ACC112 (cell line): ENCODE measurements at regions not wholly inside any gene's neighbourhood (a gene's known extent, or its start where the extent isn't known, plus 50 kb on each side); places are given as distances from the start of the nearest gene placed in this dataset.

Experiments used
- H2AFZ ChIP-seq: fragments of 200-600 bp; sonication (generic); one replicate; pipeline ENCODE4 v1.6.0; 2017; ENCODE audit warnings: antibody characterized with exemption, low read length; ENCODE audit not compliant: unreplicated experiment
- H3K27ac ChIP-seq: fragments of 200-600 bp; sonication (generic); 2 replicates; pipeline ENCODE4 v1.5.1; 2014; ENCODE audit warnings: low read depth, mild to moderate bottlenecking, antibody characterized with exemption, low read length, moderate library complexity
- H3K27me3 ChIP-seq: fragments of 200-600 bp; sonication (generic); 2 replicates; pipeline ENCODE4 v1.6.1; 2014; ENCODE audit warnings: mild to moderate bottlenecking, antibody characterized with exemption, low read length, moderate library complexity, mixed read lengths; ENCODE audit not compliant: insufficient read depth
- H3K36me3 ChIP-seq: fragments of 200-600 bp; sonication (generic); 2 replicates; pipeline ENCODE4 v1.6.1; 2016; ENCODE audit warnings: mild to moderate bottlenecking, antibody characterized with exemption, low read length, moderate library complexity, mixed read lengths; ENCODE audit not compliant: insufficient read depth
- H3K4me1 ChIP-seq: fragments of 200-600 bp; sonication (generic); one replicate; pipeline ENCODE4 v1.6.1; 2016; ENCODE audit warnings: low read length, mixed read lengths; ENCODE audit not compliant: insufficient read depth, unreplicated experiment, control insufficient read depth
- H3K4me3 ChIP-seq: fragments of 200-600 bp; sonication (generic); 2 replicates; pipeline ENCODE4 v1.5.1; 2014; ENCODE audit warnings: mild to moderate bottlenecking, low read depth, low read length
- H3K79me2 ChIP-seq: fragments of 200-600 bp; sonication (generic); one replicate; pipeline ENCODE4 v1.6.0; 2016; ENCODE audit warnings: low read length; ENCODE audit not compliant: control insufficient read depth, unreplicated experiment, insufficient read depth

- no peak overlapping the region for H2AFZ ChIP-seq
- H3K4me3 ChIP-seq: no peak overlapping the region
- no peaks in the 10 kb centered on the region for H3K36me3 ChIP-seq
- H3K79me2 ChIP-seq: no peaks in the 10 kb centered on the region
- H3K27ac ChIP-seq: no peak overlapping the region
- H3K27me3 ChIP-seq: no peaks in the 10 kb centered on the region
- no peaks in the 10 kb centered on the region for H3K4me1 ChIP-seq
Observed at GRCh38 chr11:98940913-98941312, 79.8 kb upstream of the CNTN5 start.

GRCh38 chr11:98944461-98944860, 76.3 kb upstream of the CNTN5 start:
- Histone ChIP-seq H3K36me3 (no peaks in the 10 kb centered on the region), H3K27ac (no peak overlapping the region), H2AFZ (no peak overlapping the region), H3K27me3 (peaks cover 11% of the 10 kb centered on the region; the same call in 1 of the 2 replicates), H3K79me2 (no peaks in the 10 kb centered on the region), H3K4me1 (no peaks in the 10 kb centered on the region), H3K4me3 (no peak overlapping the region)

GRCh38 chr11:98952107-98952506, 68.6 kb upstream of the CNTN5 start:
- no peak overlapping the region for H3K4me3 ChIP-seq

GRCh38 chr11:98955551-98955950, 65.2 kb upstream of the CNTN5 start:
- Histone ChIP-seq H3K4me1 (no peaks in the 10 kb centered on the region), H3K4me3 (no peak overlapping the region), H3K79me2 (no peaks in the 10 kb centered on the region), H3K36me3 (no peaks in the 10 kb centered on the region), H3K27me3 (0 out of 2 replicates have a peak, but pooled peaks cover 3% of the 10 kb centered on the region), H3K27ac (no peak overlapping the region), H2AFZ (no peak overlapping the region)

More at GRCh38 chr11:98952107-98952506, 68.6 kb upstream of the CNTN5 start:
- Histone ChIP-seq H3K27ac (no peak overlapping the region), H3K27me3 (peaks cover 15% of the 10 kb centered on the region; the same call in 1 of the 2 replicates), H3K79me2 (no peaks in the 10 kb centered on the region), H3K36me3 (no peaks in the 10 kb centered on the region), H2AFZ (no peak overlapping the region), H3K4me1 (no peaks in the 10 kb centered on the region)

GRCh38 chr11:98964146-98964545, 56.6 kb upstream of the CNTN5 start:
- H2AFZ ChIP-seq: no peak overlapping the region
- no peak overlapping the region for H3K27ac ChIP-seq
- H3K79me2 ChIP-seq: no peaks in the 10 kb centered on the region
- H3K36me3 ChIP-seq: no peaks in the 10 kb centered on the region
- H3K4me3 ChIP-seq: no peak overlapping the region
- peaks cover 6% of the 10 kb centered on the region for H3K4me1 ChIP-seq
- no peaks in the 10 kb centered on the region for H3K27me3 ChIP-seq

GRCh38 chr11:98965358-98965757, 55.4 kb upstream of the CNTN5 start:
- Histone ChIP-seq H3K4me1 (peaks cover 6% of the 10 kb centered on the region), H3K4me3 (no peak overlapping the region), H2AFZ (peak overlapping the region; percentile 51), H3K27me3 (no peaks in the 10 kb centered on the region), H3K36me3 (no peaks in the 10 kb centered on the region), H3K27ac (no peak overlapping the region), H3K79me2 (no peaks in the 10 kb centered on the region)

- H3K27ac ChIP-seq: no peak overlapping the region
- H3K36me3 ChIP-seq: no peaks in the 10 kb centered on the region
- no peaks in the 10 kb centered on the region for H3K79me2 ChIP-seq
- H3K4me1 ChIP-seq: peaks cover 6% of the 10 kb centered on the region
- no peak overlapping the region for H3K4me3 ChIP-seq
- H3K27me3 ChIP-seq: no peaks in the 10 kb centered on the region
- peak overlapping the region; percentile 51 for H2AFZ ChIP-seq
Observed at GRCh38 chr11:98965775-98966174, 55.0 kb upstream of the CNTN5 start.

- Histone ChIP-seq H3K36me3 (no peaks in the 10 kb centered on the region), H3K27me3 (no peaks in the 10 kb centered on the region), H2AFZ (no peak overlapping the region), H3K4me3 (no peak overlapping the region), H3K79me2 (no peaks in the 10 kb centered on the region), H3K27ac (no peak overlapping the region), H3K4me1 (peaks cover 6% of the 10 kb centered on the region)
Observed at GRCh38 chr11:98967005-98967404, 53.7 kb upstream of the CNTN5 start.
